ENCODE measurements at regions not wholly inside any gene's neighbourhood (a gene's known extent, or its start where the extent isn't known, plus 50 kb on each side); places are given as distances from the start of the nearest gene placed in this dataset.

- no peak for DNase-seq (ENCODE audit: low read depth)
Observed at GRCh38 chr5:74237571-74238145, 402.9 kb downstream of the ENC1 start.

- no peak for DNase-seq (ENCODE audit: low read depth)
Observed at GRCh38 chr5:74235552-74235951, 405.0 kb downstream of the ENC1 start.

- peak; percentile 74 for DNase-seq (ENCODE audit: low read depth)
Observed at GRCh38 chr5:74233571-74233970, 407.0 kb downstream of the ENC1 start.

- DNase-seq (ENCODE audit: low read depth): no peak
Observed at GRCh38 chr5:74233091-74233490, 407.4 kb downstream of the ENC1 start.

GRCh38 chr5:74232276-74232675, 408.3 kb downstream of the ENC1 start:
- peak; percentile 92 for DNase-seq (ENCODE audit: low read depth)

GRCh38 chr5:74231697-74232096, 408.8 kb downstream of the ENC1 start:
- peak; percentile 25 for DNase-seq (ENCODE audit: low read depth)

- no peak for DNase-seq (ENCODE audit: low read depth)
Observed at GRCh38 chr5:74226716-74227485, 413.6 kb downstream of the ENC1 start.

GRCh38 chr5:74225587-74225986, 414.9 kb downstream of the ENC1 start:
- no peak for DNase-seq (ENCODE audit: low read depth)

GRCh38 chr5:74224331-74224730, 416.2 kb downstream of the ENC1 start:
- DNase-seq (ENCODE audit: low read depth): no peak

GRCh38 chr5:74222806-74223205, 417.7 kb downstream of the ENC1 start:
- no peak for DNase-seq (ENCODE audit: low read depth)

GRCh38 chr5:74221413-74221812, 419.1 kb downstream of the ENC1 start:
- DNase-seq (ENCODE audit: low read depth): no peak

GRCh38 chr5:74216012-74216411, 424.5 kb downstream of the ENC1 start:
- no peak for DNase-seq (ENCODE audit: low read depth)

- DNase-seq (ENCODE audit: low read depth): peak; percentile 63
Observed at GRCh38 chr5:74212336-74212735, 428.2 kb downstream of the ENC1 start.

GRCh38 chr5:74209571-74209970, 431.0 kb downstream of the ENC1 start:
- DNase-seq (ENCODE audit: low read depth): peak; percentile 60

GRCh38 chr5:74206579-74207550, 433.7 kb downstream of the ENC1 start:
- DNase-seq (ENCODE audit: low read depth): peak; percentile 94

- peak; percentile 61 for DNase-seq (ENCODE audit: low read depth)
Observed at GRCh38 chr5:74205767-74206578, 434.6 kb downstream of the ENC1 start.

- peak; percentile 54 for DNase-seq (ENCODE audit: low read depth)
Observed at GRCh38 chr5:74201334-74202081, 439.0 kb downstream of the ENC1 start.

GRCh38 chr5:74200560-74200959, 440.0 kb downstream of the ENC1 start:
- no peak for DNase-seq (ENCODE audit: low read depth)

- no peak for DNase-seq (ENCODE audit: low read depth)
Observed at GRCh38 chr5:74199436-74200210, 440.9 kb downstream of the ENC1 start.

GRCh38 chr5:74199005-74199404, 441.5 kb downstream of the ENC1 start:
- no peak for DNase-seq (ENCODE audit: low read depth)
